ENCODE measurements at regions not wholly inside any gene's neighbourhood (a gene's known extent, or its start where the extent isn't known, plus 50 kb on each side); places are given as distances from the start of the nearest gene placed in this dataset.

- intact Hi-C loops (cut with DNase I), result no loop called here
- ATAC-seq (no peak), DNase-seq (no peak)
- Histone ChIP-seq H3K27me3 (no peaks in the 10 kb centered on the region), H3K4me3 (no peak overlapping the region), H3K9me3 (no peaks in the 10 kb centered on the region), H3K36me3 (replicated peaks in 1 of 2; ENCODE audit: insufficient read depth in 1 of 2, low read depth in 2 of 2) (no peaks in the 10 kb centered on the region), H3K4me1 (no peaks in the 10 kb centered on the region), H3K27ac (no peak overlapping the region)
- 86 to 88% methylated on average over 4 of the region's 4 CpGs for WGBS, 2 donors
- TF ChIP-seq CTCF (IDR thresholded peaks at IDR 0.05), result no peak
- no peak for TF ChIP-seq POLR2A (IDR thresholded peaks at IDR 0.05)
Measured at GRCh38 chr2:33929467-33929866, 330.4 kb upstream of the FAM98A start.

GRCh38 chr2:33927756-33928155 is 328.7 kb upstream of the FAM98A start:
- H3K36me3 ChIP-seq (replicated peaks in 1 of 2; ENCODE audit: insufficient read depth in 1 of 2, low read depth in 2 of 2), result no peaks in the 10 kb centered on the region
- H3K27me3 ChIP-seq, result no peaks in the 10 kb centered on the region
- whole genome bisulfite sequencing, 2 donors, result 42 to 63% methylated on average over 1 of the region's 1 CpG
- TF ChIP-seq POLR2A (IDR thresholded peaks at IDR 0.05) (no peak), CTCF (IDR thresholded peaks at IDR 0.05) (no peak)
- H3K4me3 ChIP-seq, result no peak overlapping the region
- H3K9me3 ChIP-seq, result no peaks in the 10 kb centered on the region
- intact Hi-C loops (cut with DNase I), result no loop called here
- H3K27ac ChIP-seq, result no peak overlapping the region
- no peak for DNase-seq
- ATAC-seq, result no peak
- H3K4me1 ChIP-seq, result no peaks in the 10 kb centered on the region

GRCh38 chr2:33925311-33925710 is 326.2 kb upstream of the FAM98A start:
- TF ChIP-seq CTCF (IDR thresholded peaks at IDR 0.05) (no peak), POLR2A (IDR thresholded peaks at IDR 0.05) (no peak)

GRCh38 chr2:33924586-33925169 is 325.6 kb upstream of the FAM98A start:
- no peak overlapping the region for H3K27ac ChIP-seq
- H3K9me3 ChIP-seq, result no peaks in the 10 kb centered on the region
- H3K4me1 ChIP-seq, result no peaks in the 10 kb centered on the region
- H3K27me3 ChIP-seq, result no peaks in the 10 kb centered on the region
- H3K36me3 ChIP-seq (replicated peaks in 1 of 2; ENCODE audit: insufficient read depth in 1 of 2, low read depth in 2 of 2), result no peaks in the 10 kb centered on the region
- TF ChIP-seq CTCF (IDR thresholded peaks at IDR 0.05) (no peak), POLR2A (IDR thresholded peaks at IDR 0.05) (no peak)
- intact Hi-C loops (cut with DNase I), result no loop called here
- 52 to 56% methylated on average over 3 of the region's 3 CpGs for WGBS, 2 donors
- ATAC-seq (no peak), DNase-seq (no peak)
- H3K4me3 ChIP-seq, result no peak overlapping the region

More at GRCh38 chr2:33925311-33925710, 326.2 kb upstream of the FAM98A start:
- H3K4me1 ChIP-seq, result no peaks in the 10 kb centered on the region
- WGBS, 2 donors, result 15 to 26% methylated on average over 1 of the region's 1 CpG
- H3K27me3 ChIP-seq, result no peaks in the 10 kb centered on the region
- ATAC-seq, result no peak
- H3K27ac ChIP-seq, result no peak overlapping the region
- H3K9me3 ChIP-seq, result no peaks in the 10 kb centered on the region
- no peak overlapping the region for H3K4me3 ChIP-seq
- H3K36me3 ChIP-seq (replicated peaks in 1 of 2; ENCODE audit: insufficient read depth in 1 of 2, low read depth in 2 of 2), result no peaks in the 10 kb centered on the region
- DNase-seq, result no peak
- intact Hi-C loops (cut with DNase I), result no loop called here

- no peak overlapping the region for H3K4me3 ChIP-seq
- TF ChIP-seq POLR2A (IDR thresholded peaks at IDR 0.05) (no peak), CTCF (IDR thresholded peaks at IDR 0.05) (no peak)
- no peaks in the 10 kb centered on the region for H3K27me3 ChIP-seq
- intact Hi-C loops (cut with DNase I), result no loop called here
- DNase-seq (no peak), ATAC-seq (no peak)
- H3K36me3 ChIP-seq (replicated peaks in 1 of 2; ENCODE audit: insufficient read depth in 1 of 2, low read depth in 2 of 2), result no peaks in the 10 kb centered on the region
- no peaks in the 10 kb centered on the region for H3K9me3 ChIP-seq
- 62 to 75% methylated on average over 4 of the region's 4 CpGs for WGBS, 2 donors
- H3K27ac ChIP-seq, result no peak overlapping the region
- H3K4me1 ChIP-seq, result no peaks in the 10 kb centered on the region
Measured at GRCh38 chr2:33917252-33917651, 318.2 kb upstream of the FAM98A start.
